Activated T-helper 1 cell treated with anti-CD3 and anti-CD28 coated beads, Interleukin-2, amount 50 U/mL, for 16 hours (primary cell): ENCODE measurements at regions not wholly inside any gene's neighbourhood (a gene's known extent, or its start where the extent isn't known, plus 50 kb on each side); places are given as distances from the start of the nearest gene placed in this dataset.
A peak's percentile ranks its signal among the peaks of the same experiment; 100 is the strongest.
"Not testable (repeated sequence)": the region's sequence is repeated elsewhere in the genome, so short reads cannot be mapped to it uniquely, and the experiment has no call there.

Experiments
- DNase-seq, 2 donors: peaks; one replicate each; pipeline ENCODE4 v3.0.0-alpha.2; 2020; ENCODE audit warnings: low read depth in 1 of 2, low spot score in 1 of 2

- DNase-seq, result not testable (repeated sequence)
Observed at GRCh38 chr7:73176813-73177212, 91.0 kb upstream of the SPDYE9 start.

- not testable (repeated sequence) for DNase-seq
Observed at GRCh38 chr7:73175322-73175721, 89.5 kb upstream of the SPDYE9 start.

- not testable (repeated sequence) for DNase-seq
Observed at GRCh38 chr7:73170902-73171301, 85.1 kb upstream of the SPDYE9 start.

- not testable (repeated sequence) for DNase-seq
Observed at GRCh38 chr7:73170415-73170814, 84.6 kb upstream of the SPDYE9 start.

GRCh38 chr7:73166152-73166551 lies 80.3 kb upstream of the SPDYE9 start:
- DNase-seq, result not testable (repeated sequence)

GRCh38 chr7:73162680-73163079 lies 76.8 kb upstream of the SPDYE9 start:
- DNase-seq, result not testable (repeated sequence)

- DNase-seq, result not testable (repeated sequence)
Observed at GRCh38 chr7:73161727-73162126, 75.9 kb upstream of the SPDYE9 start.

- not testable (repeated sequence) for DNase-seq
Observed at GRCh38 chr7:73157169-73157661, 71.4 kb upstream of the SPDYE9 start.

- not testable (repeated sequence) for DNase-seq
Observed at GRCh38 chr7:73156510-73157168, 70.8 kb upstream of the SPDYE9 start.

GRCh38 chr7:73154586-73155038 lies 68.8 kb upstream of the SPDYE9 start:
- DNase-seq, result peak; percentile 62 to 66

- not testable (repeated sequence) for DNase-seq
Observed at GRCh38 chr7:73153921-73154585, 68.2 kb upstream of the SPDYE9 start.

GRCh38 chr7:73148570-73148969 lies 62.7 kb upstream of the SPDYE9 start:
- DNase-seq, result not testable (repeated sequence)

- not testable (repeated sequence) for DNase-seq
Observed at GRCh38 chr7:73147681-73148080, 61.8 kb upstream of the SPDYE9 start.

GRCh38 chr7:73143993-73144392 lies 58.2 kb upstream of the SPDYE9 start:
- not testable (repeated sequence) for DNase-seq

GRCh38 chr7:73137922-73138321 lies 52.1 kb upstream of the SPDYE9 start:
- DNase-seq, result not testable (repeated sequence)
